Erythroblast (primary cell): ENCODE measurements at regions not wholly inside any gene's neighbourhood (a gene's known extent, or its start where the extent isn't known, plus 50 kb on each side); places are given as distances from the start of the nearest gene placed in this dataset.

ENCODE experiments used
- GATA1 ChIP-seq: IDR thresholded peaks from 2 replicates; pipeline ENCODE4 v1.6.1; 2011; ENCODE audit warnings: low read depth, mild to moderate bottlenecking, control low read depth, low read length, moderate library complexity
- POLR2A ChIP-seq: IDR thresholded peaks from 2 replicates; pipeline ENCODE4 v1.6.1; 2011; ENCODE audit warnings: mild to moderate bottlenecking, low read length

GRCh38 chr3:115292677-115293165, 145.6 kb upstream of the ZBTB20 start:
- TF ChIP-seq POLR2A (no peak), GATA1 (no peak)
